Esophagus (tissue), 2 donors: ENCODE measurements at regions not wholly inside any gene's neighbourhood (a gene's known extent, or its start where the extent isn't known, plus 50 kb on each side); places are given as distances from the start of the nearest gene placed in this dataset.

Source experiments
- H3K27ac ChIP-seq, 2 donors: one replicate each; pipeline ENCODE4 v1.5.1; 2013; ENCODE audit warnings: low read depth in 2 of 2, mild to moderate bottlenecking in 2 of 2, inconsistent platforms in 1 of 2, low read length in 1 of 2, moderate library complexity in 1 of 2
- H3K27me3 ChIP-seq, 2 donors: one replicate each; pipeline ENCODE4 v1.6.1; 2013; ENCODE audit warnings: low read length in 2 of 2, control low read depth in 1 of 2, mild to moderate bottlenecking in 1 of 2; ENCODE audit not compliant: insufficient read depth in 2 of 2, control insufficient read depth in 1 of 2
- H3K36me3 ChIP-seq, 2 donors: one replicate each; pipeline ENCODE4 v1.6.1; 2013; ENCODE audit warnings: low read length in 1 of 2; ENCODE audit not compliant: control insufficient read depth in 2 of 2, insufficient read depth in 2 of 2
- H3K4me1 ChIP-seq, 2 donors: one replicate each; pipeline ENCODE4 v1.6.1; 2013; ENCODE audit warnings: low read length in 1 of 2; ENCODE audit not compliant: control insufficient read depth in 2 of 2, insufficient read depth in 2 of 2
- H3K4me3 ChIP-seq, 2 donors: one replicate each; pipeline ENCODE4 v1.5.1; 2013; ENCODE audit warnings: low read length in 2 of 2, mild to moderate bottlenecking in 2 of 2, low read depth in 1 of 2, moderate library complexity in 1 of 2
- H3K9me3 ChIP-seq, 2 donors: one replicate each; pipeline ENCODE4 v1.6.1; 2013; ENCODE audit warnings: mild to moderate bottlenecking in 2 of 2, low read depth in 1 of 2, low read length in 1 of 2, moderate library complexity in 1 of 2; ENCODE audit not compliant: control insufficient read depth in 2 of 2, insufficient read depth in 1 of 2
- WGBS, 2 donors: extraction: QIAGEN DNeasy Blood & Tissue Kit; methylation state at CpG; one replicate each; pipeline ENCODE4 v1.1.7; 2013; 5-methylcytosine and 5-hydroxymethylcytosine counted together
- donor health status: healthy with polysubstance abuse.
- donor health status: Bipolar disorder and iron deficiency.

GRCh38 chr4:59956366-59956765 lies 1243.8 kb upstream of the ADGRL3 start:
- 89 to 95% methylated on average over 1 of the region's 1 CpG for WGBS, 2 donors

DNA sequence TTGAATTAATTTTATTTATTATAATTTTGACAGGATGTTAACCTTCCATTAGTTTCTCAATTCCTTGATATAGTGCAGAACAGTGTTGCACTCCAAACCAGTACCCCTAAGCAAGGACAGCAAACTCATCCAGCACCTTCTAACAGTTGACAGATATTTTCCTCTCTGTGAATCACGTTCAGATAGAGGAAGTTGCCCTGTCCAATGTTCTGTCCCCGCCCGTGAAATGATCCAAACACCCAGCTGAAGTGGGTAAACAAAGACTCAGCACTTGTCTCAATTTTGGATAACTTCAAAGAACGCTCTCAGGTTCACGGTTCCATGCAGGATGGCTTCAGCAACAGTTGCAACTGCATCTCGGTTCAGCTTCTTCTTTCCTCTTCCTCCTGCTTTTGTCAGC lies 1240.0 kb upstream of the ADGRL3 start:
- WGBS, 2 donors: 57 to 58% methylated on average over 6 of the region's 6 CpGs

More at GRCh38 chr4:59956366-59956765, 1243.8 kb upstream of the ADGRL3 start:
- no peaks in the 10 kb centered on the region for H3K9me3 ChIP-seq
- H3K4me1 ChIP-seq: no peaks in the 10 kb centered on the region
- no peaks in the 10 kb centered on the region for H3K36me3 ChIP-seq
- H3K27me3 ChIP-seq: no peaks in the 10 kb centered on the region
- H3K27ac ChIP-seq: no peak overlapping the region
- H3K4me3 ChIP-seq: no peak overlapping the region

DNA sequence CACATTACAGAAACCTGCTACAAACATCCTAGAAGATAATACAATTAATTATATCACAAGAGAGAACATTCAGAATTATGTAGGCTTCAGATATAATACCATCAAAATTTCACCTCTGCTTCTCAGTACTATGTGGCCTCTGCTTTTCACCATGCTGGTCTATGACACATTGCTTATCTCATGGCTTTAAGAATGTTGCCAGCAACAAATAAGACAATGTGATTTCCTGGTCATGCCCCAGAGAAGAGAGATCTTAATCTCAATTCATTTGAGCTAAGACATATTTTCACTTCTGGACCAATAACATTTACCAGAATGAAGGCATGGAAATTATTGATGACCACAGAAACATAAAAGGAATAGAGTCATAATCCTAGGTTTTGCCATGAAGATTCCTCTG lies 1233.4 kb upstream of the ADGRL3 start:
- Histone ChIP-seq H3K36me3 (no peaks in the 10 kb centered on the region), H3K9me3 (no peaks in the 10 kb centered on the region), H3K27ac (no peak overlapping the region), H3K4me1 (no peaks in the 10 kb centered on the region), H3K27me3 (no peaks in the 10 kb centered on the region), H3K4me3 (no peak overlapping the region)

More for the DNA sequence above, 1240.0 kb upstream of the ADGRL3 start:
- Histone ChIP-seq H3K27me3 (no peaks in the 10 kb centered on the region), H3K4me3 (no peak overlapping the region), H3K9me3 (no peaks in the 10 kb centered on the region), H3K36me3 (no peaks in the 10 kb centered on the region), H3K4me1 (no peaks in the 10 kb centered on the region), H3K27ac (no peak overlapping the region)

DNA sequence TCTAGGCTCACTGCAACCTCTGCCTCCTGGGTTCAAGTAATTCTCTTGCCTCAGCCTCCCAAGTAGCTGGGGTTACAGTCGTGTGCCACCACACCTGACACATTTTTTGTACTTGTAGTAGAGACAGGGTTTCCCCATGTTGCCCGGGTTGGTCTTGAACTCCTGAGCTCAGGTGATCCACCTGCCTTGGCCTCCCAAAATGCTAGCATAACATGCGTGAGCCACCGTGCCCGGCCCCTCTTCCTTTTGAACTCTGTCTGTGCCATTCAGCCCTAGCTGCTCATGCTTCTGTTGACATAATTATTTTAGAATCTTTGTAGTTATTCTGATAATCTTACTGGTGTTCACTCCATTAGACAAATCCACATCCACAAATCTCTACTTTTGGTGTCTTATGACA lies 1231.3 kb upstream of the ADGRL3 start:
- Histone ChIP-seq H3K27ac (no peak overlapping the region), H3K9me3 (no peaks in the 10 kb centered on the region), H3K4me3 (no peak overlapping the region), H3K36me3 (no peaks in the 10 kb centered on the region), H3K27me3 (no peaks in the 10 kb centered on the region), H3K4me1 (no peaks in the 10 kb centered on the region)
- 87 to 88% methylated on average over 5 of the region's 5 CpGs for WGBS, 2 donors

- no peaks in the 10 kb centered on the region for H3K27me3 ChIP-seq
- H3K4me1 ChIP-seq: no peaks in the 10 kb centered on the region
- H3K36me3 ChIP-seq: no peaks in the 10 kb centered on the region
- H3K9me3 ChIP-seq: no peaks in the 10 kb centered on the region
- H3K4me3 ChIP-seq: no peak overlapping the region
- 90 to 91% methylated on average over 3 of the region's 3 CpGs for WGBS, 2 donors
- no peak overlapping the region for H3K27ac ChIP-seq
Observed at GRCh38 chr4:59969909-59970308, 1230.2 kb upstream of the ADGRL3 start.

GRCh38 chr4:59971952-59972351 lies 1228.2 kb upstream of the ADGRL3 start:
- H3K27me3 ChIP-seq: no peaks in the 10 kb centered on the region
- no peaks in the 10 kb centered on the region for H3K36me3 ChIP-seq
- no peak overlapping the region for H3K4me3 ChIP-seq
- no peaks in the 10 kb centered on the region for H3K9me3 ChIP-seq
- 88 to 90% methylated on average over 3 of the region's 3 CpGs for WGBS, 2 donors
- no peak overlapping the region for H3K27ac ChIP-seq
- no peaks in the 10 kb centered on the region for H3K4me1 ChIP-seq

- H3K36me3 ChIP-seq: no peaks in the 10 kb centered on the region
- no peaks in the 10 kb centered on the region for H3K27me3 ChIP-seq
- no peak overlapping the region for H3K27ac ChIP-seq
- WGBS, 2 donors: 70 to 82% methylated on average over 1 of the region's 1 CpG
- no peak overlapping the region for H3K4me3 ChIP-seq
- H3K9me3 ChIP-seq: no peaks in the 10 kb centered on the region
- H3K4me1 ChIP-seq: no peaks in the 10 kb centered on the region
Observed at GRCh38 chr4:59973492-59973891, 1226.6 kb upstream of the ADGRL3 start.

DNA sequence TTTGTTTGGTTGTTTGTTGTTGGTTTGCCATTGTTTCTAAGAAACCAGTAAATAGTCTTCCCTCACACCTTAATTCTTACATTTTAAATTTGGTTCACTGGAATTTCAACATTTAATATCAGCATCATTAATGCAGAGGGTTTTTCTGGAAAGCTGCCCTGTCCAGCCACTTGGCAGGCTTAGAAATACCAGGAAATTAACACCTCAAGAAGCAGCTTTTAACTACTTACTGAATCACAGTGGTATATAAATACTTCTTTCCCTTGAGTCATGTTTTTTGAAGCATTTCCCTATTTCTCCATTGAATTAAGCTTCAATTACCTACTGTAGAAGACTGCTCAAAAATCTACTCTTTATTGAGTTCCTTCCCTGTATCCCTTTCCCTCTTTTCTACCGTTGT lies 1221.1 kb upstream of the ADGRL3 start:
- 63 to 70% methylated on average over 1 of the region's 1 CpG for WGBS, 2 donors
- no peaks in the 10 kb centered on the region for H3K4me1 ChIP-seq
- no peak overlapping the region for H3K4me3 ChIP-seq
- H3K27ac ChIP-seq: no peak overlapping the region
- H3K27me3 ChIP-seq: no peaks in the 10 kb centered on the region
- H3K9me3 ChIP-seq: no peaks in the 10 kb centered on the region
- H3K36me3 ChIP-seq: no peaks in the 10 kb centered on the region

GRCh38 chr4:59983852-59984251 lies 1216.3 kb upstream of the ADGRL3 start:
- Histone ChIP-seq H3K27me3 (no peaks in the 10 kb centered on the region), H3K36me3 (no peaks in the 10 kb centered on the region), H3K9me3 (no peaks in the 10 kb centered on the region), H3K4me3 (no peak overlapping the region), H3K4me1 (no peaks in the 10 kb centered on the region), H3K27ac (no peak overlapping the region)
- 37 to 42% methylated on average over 1 of the region's 1 CpG for WGBS, 2 donors

- H3K4me1 ChIP-seq: no peaks in the 10 kb centered on the region
- no peaks in the 10 kb centered on the region for H3K36me3 ChIP-seq
- no peaks in the 10 kb centered on the region for H3K27me3 ChIP-seq
- H3K9me3 ChIP-seq: no peaks in the 10 kb centered on the region
- 86 to 95% methylated on average over 1 of the region's 1 CpG for WGBS, 2 donors
- H3K4me3 ChIP-seq: no peak overlapping the region
- no peak overlapping the region for H3K27ac ChIP-seq
Observed at GRCh38 chr4:59987289-59987688, 1212.8 kb upstream of the ADGRL3 start.
